CD4-positive, alpha-beta T cell treated with Interleukin-1 beta for 1 hour (primary cell): ENCODE measurements at regions not wholly inside any gene's neighbourhood (a gene's known extent, or its start where the extent isn't known, plus 50 kb on each side); places are given as distances from the start of the nearest gene placed in this dataset.

Experiments used
- DNase-seq, 2 donors: peaks; one replicate each; pipeline ENCODE4 v3.0.0-alpha.2; 2020 to 2022

DNA sequence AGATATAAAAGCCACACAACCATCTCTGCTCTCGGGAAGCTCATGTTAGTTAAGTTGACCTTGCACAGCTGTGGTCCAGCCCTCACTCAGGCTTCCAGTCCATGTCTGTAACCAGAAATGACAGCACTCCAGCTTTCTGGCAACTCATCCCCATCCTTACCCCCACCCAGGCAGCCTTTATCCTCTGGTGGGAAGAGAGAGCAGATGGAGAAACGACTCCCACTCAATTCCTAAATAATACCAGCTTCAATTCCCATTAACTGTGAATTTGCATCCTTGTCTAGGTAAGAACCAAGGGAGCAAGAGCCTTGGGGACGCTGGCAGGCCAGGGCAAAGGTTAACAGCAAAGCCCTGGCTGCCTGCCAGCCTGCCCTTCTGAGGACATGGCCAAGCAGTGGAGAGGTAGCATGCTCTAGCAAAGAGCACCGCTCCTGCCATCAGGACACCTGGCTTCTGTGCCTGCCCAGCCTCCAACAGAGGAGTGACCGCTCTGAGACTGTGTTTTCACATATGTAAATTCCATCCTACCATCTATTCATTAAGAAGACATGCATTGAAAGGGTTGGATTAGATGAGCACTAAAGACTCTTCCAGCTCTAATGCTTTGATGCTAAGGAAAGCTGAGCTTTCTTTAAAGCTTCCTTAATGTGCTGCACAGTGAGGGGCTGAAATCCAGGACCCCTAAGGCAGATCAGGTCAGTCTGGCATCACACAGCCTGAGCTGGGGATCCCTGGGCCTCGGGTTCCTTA lies 236.1 kb downstream of the GRIN2B start:
- DNase-seq = no peak

- DNase-seq = no peak
These were observed 236.8 kb downstream of the GRIN2B start for GRCh38 chr12:13744561-13744960.

- DNase-seq = no peak
These were observed 241.3 kb downstream of the GRIN2B start for GRCh38 chr12:13740149-13740545.

DNA sequence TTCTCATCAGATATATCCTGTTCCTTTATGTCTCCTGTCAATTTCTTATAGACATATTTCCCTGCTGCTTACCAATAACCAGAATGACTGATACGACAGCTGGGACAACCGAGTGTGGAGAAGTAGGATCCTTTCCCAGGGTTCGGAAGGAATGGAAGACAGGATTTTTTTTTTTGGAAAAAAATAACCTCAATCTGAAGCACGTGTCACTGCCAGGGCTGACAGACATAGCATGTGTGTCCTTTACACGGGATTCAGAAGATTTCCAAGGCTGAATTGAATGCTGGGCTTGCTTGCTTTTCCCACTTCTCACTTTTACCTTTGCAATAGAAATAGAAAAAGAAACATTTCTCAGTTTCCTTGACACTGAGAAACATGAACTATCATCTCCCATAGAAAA lies 245.7 kb downstream of the GRIN2B start:
- DNase-seq = no peak

DNA sequence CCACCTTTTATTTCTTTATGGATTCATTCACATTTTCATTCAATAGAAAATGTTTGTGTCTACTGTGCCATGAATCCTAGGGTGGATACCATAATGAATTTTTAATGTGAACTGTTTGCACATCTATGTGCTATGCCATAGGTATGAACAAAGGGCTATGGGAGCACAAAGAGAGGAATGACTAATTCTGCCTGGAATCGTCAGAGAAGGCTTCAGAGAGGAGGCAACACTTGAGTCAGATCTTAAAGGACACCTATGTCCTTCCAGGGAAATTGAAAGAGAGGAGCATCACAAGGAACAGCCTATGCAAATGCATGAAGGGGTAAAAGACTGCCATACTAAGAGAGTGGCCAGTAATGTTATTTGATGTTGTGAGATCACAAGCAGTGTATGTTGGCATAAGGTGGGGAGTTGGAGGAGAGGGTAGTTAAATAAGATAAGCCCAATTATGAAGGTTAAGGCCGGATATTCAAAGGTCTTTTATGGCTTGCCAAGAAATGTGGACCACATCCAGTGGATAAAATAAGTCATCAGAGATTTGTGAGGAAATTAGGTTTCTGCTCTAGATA lies 246.7 kb downstream of the GRIN2B start:
- no peak for DNase-seq

GRCh38 chr12:13727707-13728195 lies 253.7 kb downstream of the GRIN2B start:
- no peak for DNase-seq

DNA sequence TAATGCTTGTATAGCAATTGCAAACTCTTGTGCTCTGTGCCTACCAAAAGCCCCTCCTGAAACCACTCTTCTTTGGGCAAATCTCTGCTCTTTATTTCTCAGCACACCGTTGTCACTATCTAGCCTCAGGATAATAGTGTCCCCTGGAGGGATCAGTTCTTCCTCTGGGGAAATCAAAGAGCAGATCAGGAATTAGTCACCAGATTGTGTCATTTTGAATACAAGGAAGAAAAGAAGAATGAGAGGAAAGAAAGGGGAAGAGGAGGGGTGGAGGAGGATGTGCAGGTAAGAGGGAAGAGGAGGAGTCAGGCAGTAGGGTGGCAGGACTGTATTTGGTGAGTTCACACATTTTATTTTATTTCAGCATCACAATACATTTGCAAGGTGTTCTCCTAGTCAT lies 256.4 kb downstream of the GRIN2B start:
- DNase-seq = no peak

- no peak for DNase-seq
These were observed 257.3 kb downstream of the GRIN2B start for GRCh38 chr12:13724136-13724535.

- no peak for DNase-seq
These were observed 261.4 kb downstream of the GRIN2B start for GRCh38 chr12:13719986-13720385.

- no peak for DNase-seq
These were observed 263.1 kb downstream of the GRIN2B start for GRCh38 chr12:13718271-13718670.

GRCh38 chr12:13716119-13716518 lies 265.3 kb downstream of the GRIN2B start:
- no peak for DNase-seq

DNA sequence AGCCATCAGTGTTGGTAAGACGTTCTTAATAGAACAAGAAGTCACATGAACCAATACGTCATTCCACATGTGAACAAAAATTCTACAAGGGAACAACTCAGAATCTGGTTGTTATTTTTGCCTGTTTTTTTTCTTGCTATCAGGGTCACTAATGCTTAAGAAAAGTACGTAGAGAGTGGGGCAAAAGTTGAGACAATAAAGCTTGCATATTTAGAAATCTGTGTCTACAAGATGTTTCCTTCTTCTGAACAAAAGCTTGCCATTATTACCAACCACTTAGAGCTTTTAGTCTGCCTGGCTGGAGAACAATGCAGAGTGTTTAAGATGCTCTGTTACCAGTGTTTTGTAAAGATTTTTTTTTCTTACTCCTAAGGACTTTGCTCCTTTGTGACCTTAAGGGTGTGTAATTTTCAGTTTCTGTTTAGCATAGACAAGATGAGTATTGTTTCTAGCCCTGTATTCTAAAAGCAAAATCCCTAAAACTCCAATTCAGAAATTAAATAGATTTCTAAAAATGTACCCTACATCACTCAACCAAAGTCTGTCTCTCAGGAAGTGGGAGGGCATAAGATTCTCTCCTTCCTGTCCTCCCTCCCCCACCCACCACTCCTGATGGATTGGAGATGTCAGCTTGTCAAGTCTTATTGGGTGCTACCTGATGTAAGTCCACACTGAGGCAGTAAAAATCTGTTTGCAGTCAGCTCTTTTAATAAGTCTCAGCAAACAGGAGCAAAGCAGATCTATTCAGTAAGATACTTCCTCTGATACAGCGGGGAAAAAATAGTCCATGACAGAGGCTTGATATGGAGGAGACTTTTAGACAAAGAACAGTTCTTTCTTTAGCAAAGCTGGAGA lies 267.6 kb downstream of the GRIN2B start:
- no peak for DNase-seq

GRCh38 chr12:13707829-13708228 lies 273.6 kb downstream of the GRIN2B start:
- DNase-seq = no peak

DNA sequence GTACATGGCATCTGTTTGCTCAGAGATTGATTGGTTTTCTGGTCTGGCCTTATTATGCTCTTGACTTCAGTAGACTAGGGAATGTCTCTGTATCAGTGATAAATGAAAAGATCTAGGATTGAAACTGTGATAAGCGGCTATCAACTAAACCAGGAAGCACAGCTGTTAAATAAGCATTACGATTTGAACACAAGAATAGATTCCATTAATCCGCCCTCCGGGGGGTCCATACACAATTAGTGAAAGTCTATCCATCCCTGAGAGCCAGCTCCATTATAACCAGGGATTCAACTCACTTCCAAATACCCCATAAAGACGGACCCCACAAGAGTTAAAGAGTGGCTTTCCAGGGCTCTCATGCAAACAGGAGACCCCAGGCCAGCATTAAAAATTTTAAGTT lies 279.0 kb downstream of the GRIN2B start:
- DNase-seq = no peak

DNA sequence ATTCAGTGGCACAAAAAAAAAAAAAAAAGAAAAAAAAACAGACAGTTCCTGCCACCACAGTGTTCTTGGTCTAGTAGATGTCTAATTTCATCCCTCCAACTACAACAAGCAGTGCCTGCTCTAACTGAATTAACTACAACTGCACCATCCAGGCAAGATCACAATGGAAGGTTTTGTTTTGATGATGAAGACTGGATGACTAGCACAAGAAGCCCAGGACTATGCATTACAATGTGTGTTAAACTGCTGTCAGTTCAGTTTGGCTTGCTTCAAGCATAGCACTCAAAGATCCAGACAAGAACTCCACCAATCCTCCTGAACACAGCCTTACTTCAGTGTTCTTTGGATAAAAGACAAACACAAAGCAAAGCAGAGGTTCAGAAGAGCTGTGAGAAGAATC lies 279.9 kb downstream of the GRIN2B start:
- no peak for DNase-seq

DNA sequence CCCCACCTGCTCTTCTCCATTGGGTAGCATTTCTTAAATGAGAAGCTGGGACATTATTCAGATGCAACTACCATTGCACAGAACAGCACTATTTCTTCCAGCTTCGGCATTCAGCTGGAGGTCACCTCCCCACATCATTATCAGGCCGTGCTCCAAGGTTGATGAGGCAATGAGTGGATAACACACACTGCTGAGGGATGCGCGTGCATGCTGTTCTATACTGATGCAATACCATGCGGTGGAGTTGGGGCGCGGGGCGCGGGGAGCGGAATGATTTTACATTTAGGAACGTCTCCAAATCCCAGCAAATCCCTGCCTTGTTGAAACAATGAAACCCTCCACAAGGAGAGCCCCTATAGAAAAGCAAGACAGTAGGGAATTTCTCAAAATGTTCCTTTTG lies 283.4 kb downstream of the GRIN2B start:
- DNase-seq = no peak

DNA sequence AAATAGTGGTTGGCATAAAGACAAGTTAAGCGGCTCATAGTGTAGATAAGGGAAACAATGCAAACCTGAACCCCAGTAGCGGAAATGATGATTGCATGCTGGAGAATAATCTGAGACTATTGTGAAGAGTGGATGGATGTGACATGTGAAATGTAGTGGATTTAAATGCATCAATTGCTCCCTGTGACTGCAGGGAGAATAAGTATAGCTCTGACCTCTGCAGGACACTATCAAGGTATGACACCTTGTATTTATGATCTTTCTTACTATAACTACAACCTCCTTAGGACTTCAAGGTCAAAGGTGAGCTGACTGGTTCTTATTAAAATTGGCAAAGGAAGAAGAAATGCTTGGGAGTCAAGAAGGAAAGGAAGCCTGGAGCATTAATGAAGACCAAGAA lies 285.6 kb downstream of the GRIN2B start:
- DNase-seq = no peak

DNA sequence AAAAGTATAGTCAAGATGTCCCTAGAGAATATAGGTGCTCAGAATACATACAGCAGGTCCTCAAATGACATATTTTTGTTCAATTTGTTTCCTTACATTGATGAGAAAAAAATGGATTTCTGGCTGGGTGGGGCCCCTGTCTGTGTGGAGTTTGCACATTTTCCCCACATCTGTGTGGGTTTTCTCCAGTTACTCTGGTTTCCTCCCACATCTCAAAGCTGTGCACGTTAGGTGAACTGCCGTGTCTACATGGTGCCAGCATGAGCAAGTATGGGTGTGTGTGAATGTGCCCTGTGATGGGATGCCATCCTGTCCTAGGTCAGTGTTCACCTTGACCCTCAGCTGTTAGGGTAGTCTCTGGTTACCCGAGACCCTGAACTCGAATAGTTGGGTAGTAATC lies 289.1 kb downstream of the GRIN2B start:
- no peak for DNase-seq

GRCh38 chr12:13691598-13691997 lies 289.8 kb downstream of the GRIN2B start:
- DNase-seq = no peak

- no peak for DNase-seq
These were observed 293.8 kb downstream of the GRIN2B start for GRCh38 chr12:13687633-13688032.

DNA sequence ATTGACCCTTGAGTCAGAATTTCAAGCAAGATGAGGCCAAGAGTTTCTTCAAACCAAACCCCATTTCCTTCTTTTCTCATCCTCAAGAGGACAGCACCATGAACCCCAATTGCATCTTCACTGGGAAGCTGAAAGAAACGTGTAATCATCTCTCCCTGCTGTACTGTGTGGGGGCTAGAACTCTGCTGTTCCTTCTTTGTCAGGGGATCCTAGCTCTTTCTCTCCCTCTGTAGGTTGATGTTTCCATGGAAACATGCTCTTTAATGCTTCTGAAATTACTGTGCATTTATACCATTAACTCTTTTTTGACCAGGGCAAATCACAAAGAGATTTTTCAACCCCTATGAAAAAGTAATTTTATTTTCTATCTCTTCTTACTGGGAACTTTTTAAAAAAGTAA lies 295.1 kb downstream of the GRIN2B start:
- DNase-seq = no peak

GRCh38 chr12:13680916-13681315 lies 300.5 kb downstream of the GRIN2B start:
- DNase-seq = no peak

DNA sequence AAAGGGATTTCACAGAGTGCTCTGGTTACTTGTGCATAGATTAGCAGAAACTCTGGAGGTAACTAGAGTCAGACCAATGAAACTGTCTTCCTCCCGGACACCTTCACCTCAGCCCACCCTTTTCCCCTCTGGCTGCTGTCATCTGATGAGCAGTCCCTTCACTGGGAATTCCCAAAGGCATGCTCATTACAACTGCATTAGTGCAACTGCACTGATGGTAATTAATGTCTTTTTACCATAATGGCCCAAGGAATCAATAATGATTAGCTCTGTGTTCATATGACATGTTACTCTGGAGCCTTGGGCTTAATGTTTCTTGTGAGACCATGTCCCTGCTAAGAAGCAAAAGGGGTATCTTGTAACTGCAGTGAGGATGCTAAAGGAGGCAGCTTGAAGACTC lies 304.5 kb downstream of the GRIN2B start:
- no peak for DNase-seq
